ENCODE measurements at regions not wholly inside any gene's neighbourhood (a gene's known extent, or its start where the extent isn't known, plus 50 kb on each side); places are given as distances from the start of the nearest gene placed in this dataset.

DNA sequence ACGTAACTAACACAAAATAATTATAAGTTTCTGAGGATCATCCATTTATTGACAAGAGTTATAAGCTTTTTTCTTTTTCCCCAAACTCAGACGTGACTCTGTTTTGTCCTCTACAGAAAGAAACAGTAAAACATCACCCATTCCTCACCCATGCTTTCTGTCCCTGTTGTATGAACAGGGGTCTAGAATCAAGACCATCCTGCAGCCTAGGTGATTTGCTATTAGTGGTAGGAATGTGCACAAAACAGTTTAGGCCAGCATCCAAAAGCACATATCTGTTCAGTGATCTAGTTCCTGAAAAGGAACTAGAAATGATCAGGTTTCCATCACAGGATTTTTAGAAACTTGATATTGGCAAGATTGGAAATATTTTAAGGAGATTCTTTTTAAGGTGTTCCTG lies 527.6 kb downstream of the SOX2 start:
- no peaks in the 10 kb centered on the region for H3K27me3 ChIP-seq (ENCODE audit: insufficient read depth, poor library complexity, severe bottlenecking)
- no peak for DNase-seq (ENCODE audit: low read depth in 1 of 2, low spot score in 1 of 2)
- no peak overlapping the region for H3K4me3 ChIP-seq (replicated peaks; ENCODE audit: insufficient read depth, low read length)
- TF ChIP-seq, protein P1, sequence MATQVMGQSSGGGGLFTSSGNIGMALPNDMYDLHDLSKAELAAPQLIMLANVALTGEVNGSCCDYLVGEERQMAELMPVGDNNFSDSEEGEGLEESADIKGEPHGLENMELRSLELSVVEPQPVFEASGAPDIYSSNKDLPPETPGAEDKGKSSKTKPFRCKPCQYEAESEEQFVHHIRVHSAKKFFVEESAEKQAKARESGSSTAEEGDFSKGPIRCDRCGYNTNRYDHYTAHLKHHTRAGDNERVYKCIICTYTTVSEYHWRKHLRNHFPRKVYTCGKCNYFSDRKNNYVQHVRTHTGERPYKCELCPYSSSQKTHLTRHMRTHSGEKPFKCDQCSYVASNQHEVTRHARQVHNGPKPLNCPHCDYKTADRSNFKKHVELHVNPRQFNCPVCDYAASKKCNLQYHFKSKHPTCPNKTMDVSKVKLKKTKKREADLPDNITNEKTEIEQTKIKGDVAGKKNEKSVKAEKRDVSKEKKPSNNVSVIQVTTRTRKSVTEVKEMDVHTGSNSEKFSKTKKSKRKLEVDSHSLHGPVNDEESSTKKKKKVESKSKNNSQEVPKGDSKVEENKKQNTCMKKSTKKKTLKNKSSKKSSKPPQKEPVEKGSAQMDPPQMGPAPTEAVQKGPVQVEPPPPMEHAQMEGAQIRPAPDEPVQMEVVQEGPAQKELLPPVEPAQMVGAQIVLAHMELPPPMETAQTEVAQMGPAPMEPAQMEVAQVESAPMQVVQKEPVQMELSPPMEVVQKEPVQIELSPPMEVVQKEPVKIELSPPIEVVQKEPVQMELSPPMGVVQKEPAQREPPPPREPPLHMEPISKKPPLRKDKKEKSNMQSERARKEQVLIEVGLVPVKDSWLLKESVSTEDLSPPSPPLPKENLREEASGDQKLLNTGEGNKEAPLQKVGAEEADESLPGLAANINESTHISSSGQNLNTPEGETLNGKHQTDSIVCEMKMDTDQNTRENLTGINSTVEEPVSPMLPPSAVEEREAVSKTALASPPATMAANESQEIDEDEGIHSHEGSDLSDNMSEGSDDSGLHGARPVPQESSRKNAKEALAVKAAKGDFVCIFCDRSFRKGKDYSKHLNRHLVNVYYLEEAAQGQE (IDR thresholded peaks at IDR 0.05; ENCODE audit: insufficient replicate concordance, low read depth): no peak
- no peak for TF ChIP-seq POLR2AphosphoS5 (IDR thresholded peaks at IDR 0.05; ENCODE audit: low read depth)
- no peak for TF ChIP-seq SPI1 (IDR thresholded peaks at IDR 0.05; ENCODE audit: borderline replicate concordance, low read depth)
- no peak for TF ChIP-seq GABPA (IDR thresholded peaks at IDR 0.05; ENCODE audit: low read depth)
- TF ChIP-seq, protein P2, sequence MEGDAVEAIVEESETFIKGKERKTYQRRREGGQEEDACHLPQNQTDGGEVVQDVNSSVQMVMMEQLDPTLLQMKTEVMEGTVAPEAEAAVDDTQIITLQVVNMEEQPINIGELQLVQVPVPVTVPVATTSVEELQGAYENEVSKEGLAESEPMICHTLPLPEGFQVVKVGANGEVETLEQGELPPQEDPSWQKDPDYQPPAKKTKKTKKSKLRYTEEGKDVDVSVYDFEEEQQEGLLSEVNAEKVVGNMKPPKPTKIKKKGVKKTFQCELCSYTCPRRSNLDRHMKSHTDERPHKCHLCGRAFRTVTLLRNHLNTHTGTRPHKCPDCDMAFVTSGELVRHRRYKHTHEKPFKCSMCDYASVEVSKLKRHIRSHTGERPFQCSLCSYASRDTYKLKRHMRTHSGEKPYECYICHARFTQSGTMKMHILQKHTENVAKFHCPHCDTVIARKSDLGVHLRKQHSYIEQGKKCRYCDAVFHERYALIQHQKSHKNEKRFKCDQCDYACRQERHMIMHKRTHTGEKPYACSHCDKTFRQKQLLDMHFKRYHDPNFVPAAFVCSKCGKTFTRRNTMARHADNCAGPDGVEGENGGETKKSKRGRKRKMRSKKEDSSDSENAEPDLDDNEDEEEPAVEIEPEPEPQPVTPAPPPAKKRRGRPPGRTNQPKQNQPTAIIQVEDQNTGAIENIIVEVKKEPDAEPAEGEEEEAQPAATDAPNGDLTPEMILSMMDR (IDR thresholded peaks at IDR 0.05; ENCODE audit: insufficient read depth, low read length): no peak
- no peak overlapping the region for H3K27ac ChIP-seq (replicated peaks)

DNA sequence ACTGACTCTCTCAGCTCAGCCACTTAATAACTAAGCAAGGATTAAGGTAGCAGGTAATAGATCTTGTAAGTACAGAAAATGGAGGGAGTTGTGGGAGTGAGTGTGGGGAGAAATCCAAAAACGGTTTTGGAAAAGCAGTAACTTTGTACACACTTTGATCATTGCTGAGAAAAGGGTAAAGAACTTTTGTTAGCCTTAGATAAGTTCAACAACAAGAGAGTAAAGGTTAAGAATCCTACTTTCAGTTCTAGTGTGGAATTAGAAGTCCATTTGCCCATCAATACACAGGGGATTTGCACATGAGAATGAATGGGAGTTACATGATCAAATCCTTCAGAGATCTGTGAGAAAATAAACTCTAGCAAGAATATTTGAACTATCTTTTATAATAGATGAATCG lies 528.7 kb downstream of the SOX2 start:
- H3K27ac ChIP-seq (replicated peaks): no peak overlapping the region
- H3K27me3 ChIP-seq (ENCODE audit: insufficient read depth, poor library complexity, severe bottlenecking): no peaks in the 10 kb centered on the region
- H3K4me3 ChIP-seq (replicated peaks; ENCODE audit: insufficient read depth, low read length): no peak overlapping the region
- TF ChIP-seq POLR2AphosphoS5 (IDR thresholded peaks at IDR 0.05; ENCODE audit: low read depth) (no peak), SPI1 (IDR thresholded peaks at IDR 0.05; ENCODE audit: borderline replicate concordance, low read depth) (no peak), GABPA (IDR thresholded peaks at IDR 0.05; ENCODE audit: low read depth) (no peak)
- TF ChIP-seq, protein P1 (IDR thresholded peaks at IDR 0.05; ENCODE audit: insufficient replicate concordance, low read depth): no peak
- TF ChIP-seq, protein P2 (IDR thresholded peaks at IDR 0.05; ENCODE audit: insufficient read depth, low read length): no peak
- no peak for DNase-seq (ENCODE audit: low read depth in 1 of 2, low spot score in 1 of 2)

DNA sequence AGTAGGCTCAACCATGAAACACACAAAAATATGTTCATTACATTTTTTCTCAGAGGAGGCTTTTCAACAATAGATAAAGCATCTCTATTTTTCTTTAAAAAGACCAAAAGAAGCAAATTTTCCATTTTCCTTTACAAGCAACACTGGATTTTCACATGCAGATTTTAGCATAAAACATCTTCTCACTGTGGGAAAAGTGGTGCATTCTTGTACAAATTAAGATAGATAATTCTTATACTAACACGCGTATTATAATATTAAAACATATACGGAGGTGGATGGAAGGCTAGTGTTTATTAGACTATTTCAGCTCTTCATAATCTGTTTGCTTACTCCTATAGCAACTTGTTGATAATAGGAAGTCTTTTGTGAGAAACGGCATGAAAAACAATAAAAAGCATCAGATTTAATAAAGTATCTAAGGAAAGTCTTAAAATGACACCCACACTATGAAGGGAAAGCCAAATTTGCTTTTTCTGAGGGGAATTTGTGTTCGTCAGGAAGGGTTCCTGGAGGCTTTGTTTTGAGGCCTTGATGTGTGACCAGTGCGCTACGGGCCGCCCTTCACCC lies 529.6 kb downstream of the SOX2 start:
- Histone ChIP-seq H3K27ac (replicated peaks) (no peak overlapping the region), H3K27me3 (ENCODE audit: insufficient read depth, poor library complexity, severe bottlenecking) (no peaks in the 10 kb centered on the region), H3K4me3 (replicated peaks; ENCODE audit: insufficient read depth, low read length) (no peak overlapping the region)
- DNase-seq (ENCODE audit: low read depth in 1 of 2, low spot score in 1 of 2): no peak
- TF ChIP-seq GABPA (IDR thresholded peaks at IDR 0.05; ENCODE audit: low read depth) (no peak), SPI1 (IDR thresholded peaks at IDR 0.05; ENCODE audit: borderline replicate concordance, low read depth) (no peak), POLR2AphosphoS5 (IDR thresholded peaks at IDR 0.05; ENCODE audit: low read depth) (no peak)
- TF ChIP-seq, protein P1 (IDR thresholded peaks at IDR 0.05; ENCODE audit: insufficient replicate concordance, low read depth): no peak
- TF ChIP-seq, protein P2 (IDR thresholded peaks at IDR 0.05; ENCODE audit: insufficient read depth, low read length): no peak

All from HL-60 (cell line).